SK-N-SH treated with all-trans-retinoic acid at 6 μM for 48 hours (cell line): ENCODE measurements at regions not wholly inside any gene's neighbourhood (a gene's known extent, or its start where the extent isn't known, plus 50 kb on each side); places are given as distances from the start of the nearest gene placed in this dataset.

Source experiments
- ARNTL ChIP-seq: fragments of 450-650 bp; formaldehyde crosslinking; IDR thresholded peaks from 2 replicates; pipeline ENCODE4 v1.5.0; 2020; ENCODE audit warnings: low read depth, mild to moderate bottlenecking, moderate library complexity, borderline replicate concordance
- ISL1 ChIP-seq: fragments of 250-450 bp; sonication (Bioruptor Pico); IDR thresholded peaks from 2 replicates; pipeline ENCODE4 v2.1.2; 2022; ENCODE audit warnings: mild to moderate bottlenecking, moderate library complexity
- PATZ1 ChIP-seq: fragments of 250-450 bp; sonication (Bioruptor Pico); IDR thresholded peaks from 2 replicates; pipeline ENCODE4 v1.8.0; 2020; ENCODE audit warnings: mild to moderate bottlenecking, moderate library complexity, borderline replicate concordance
- POU6F1 ChIP-seq: fragments of 250-450 bp; sonication (Bioruptor Pico); IDR thresholded peaks from 2 replicates; pipeline ENCODE4 v1.8.0; 2021; ENCODE audit warnings: low read depth, mild to moderate bottlenecking, moderate library complexity, borderline replicate concordance
- ZFP30 ChIP-seq: fragments of 450-650 bp; formaldehyde crosslinking; IDR thresholded peaks from 2 replicates; pipeline ENCODE4 v1.5.0; 2022; ENCODE audit warnings: mild to moderate bottlenecking, moderate library complexity
- ZNF8 ChIP-seq: fragments of 450-650 bp; formaldehyde crosslinking; IDR thresholded peaks from 2 replicates; pipeline ENCODE4 v1.5.0; 2020; ENCODE audit warnings: mild to moderate bottlenecking, moderate library complexity
- TF ChIP-seq, protein P1 (sequence below): fragments of 250-450 bp; sonication (Bioruptor Pico); IDR thresholded peaks from 2 replicates; pipeline ENCODE4 v1.5.1; 2020; ENCODE audit warnings: low read depth, mild to moderate bottlenecking, moderate library complexity
- TF ChIP-seq, protein P2 (sequence below): fragments of 250-450 bp; sonication (Bioruptor Pico); IDR thresholded peaks from 2 replicates; pipeline ENCODE4 v1.5.0; 2020; ENCODE audit warnings: mild to moderate bottlenecking, moderate library complexity

DNA sequence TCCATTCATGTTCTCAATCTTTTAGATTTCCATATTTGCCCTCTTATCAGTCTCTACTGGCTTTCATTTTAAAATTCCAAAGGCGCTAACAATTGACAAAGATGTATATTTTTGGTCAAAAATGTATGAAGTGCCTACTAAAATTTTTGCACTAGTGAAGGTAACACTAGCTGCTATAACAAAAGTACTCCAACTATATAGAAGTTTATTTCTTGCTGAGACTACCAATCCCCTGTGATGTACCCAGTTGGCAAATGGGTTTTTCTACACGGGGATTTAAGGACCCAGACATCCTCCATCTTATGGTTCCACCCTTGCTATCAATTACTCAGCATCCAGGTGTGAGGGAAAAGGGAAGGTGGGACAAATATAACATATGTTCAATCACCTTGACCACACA is 75.3 kb upstream of the TSPAN8 start:
- TF ChIP-seq POU6F1 (CRISPR knock-in tag) = no peak
- no peak for TF ChIP-seq ZNF8 (CRISPR knock-in tag)
- no peak for TF ChIP-seq PATZ1 (CRISPR knock-in tag)
- no peak for TF ChIP-seq ISL1
- no peak for TF ChIP-seq ZFP30
- TF ChIP-seq, protein P1, sequence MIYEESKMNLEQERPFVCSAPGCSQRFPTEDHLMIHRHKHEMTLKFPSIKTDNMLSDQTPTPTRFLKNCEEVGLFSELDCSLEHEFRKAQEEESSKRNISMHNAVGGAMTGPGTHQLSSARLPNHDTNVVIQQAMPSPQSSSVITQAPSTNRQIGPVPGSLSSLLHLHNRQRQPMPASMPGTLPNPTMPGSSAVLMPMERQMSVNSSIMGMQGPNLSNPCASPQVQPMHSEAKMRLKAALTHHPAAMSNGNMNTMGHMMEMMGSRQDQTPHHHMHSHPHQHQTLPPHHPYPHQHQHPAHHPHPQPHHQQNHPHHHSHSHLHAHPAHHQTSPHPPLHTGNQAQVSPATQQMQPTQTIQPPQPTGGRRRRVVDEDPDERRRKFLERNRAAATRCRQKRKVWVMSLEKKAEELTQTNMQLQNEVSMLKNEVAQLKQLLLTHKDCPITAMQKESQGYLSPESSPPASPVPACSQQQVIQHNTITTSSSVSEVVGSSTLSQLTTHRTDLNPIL (CRISPR knock-in tag) = no peak
- TF ChIP-seq, protein P2, sequence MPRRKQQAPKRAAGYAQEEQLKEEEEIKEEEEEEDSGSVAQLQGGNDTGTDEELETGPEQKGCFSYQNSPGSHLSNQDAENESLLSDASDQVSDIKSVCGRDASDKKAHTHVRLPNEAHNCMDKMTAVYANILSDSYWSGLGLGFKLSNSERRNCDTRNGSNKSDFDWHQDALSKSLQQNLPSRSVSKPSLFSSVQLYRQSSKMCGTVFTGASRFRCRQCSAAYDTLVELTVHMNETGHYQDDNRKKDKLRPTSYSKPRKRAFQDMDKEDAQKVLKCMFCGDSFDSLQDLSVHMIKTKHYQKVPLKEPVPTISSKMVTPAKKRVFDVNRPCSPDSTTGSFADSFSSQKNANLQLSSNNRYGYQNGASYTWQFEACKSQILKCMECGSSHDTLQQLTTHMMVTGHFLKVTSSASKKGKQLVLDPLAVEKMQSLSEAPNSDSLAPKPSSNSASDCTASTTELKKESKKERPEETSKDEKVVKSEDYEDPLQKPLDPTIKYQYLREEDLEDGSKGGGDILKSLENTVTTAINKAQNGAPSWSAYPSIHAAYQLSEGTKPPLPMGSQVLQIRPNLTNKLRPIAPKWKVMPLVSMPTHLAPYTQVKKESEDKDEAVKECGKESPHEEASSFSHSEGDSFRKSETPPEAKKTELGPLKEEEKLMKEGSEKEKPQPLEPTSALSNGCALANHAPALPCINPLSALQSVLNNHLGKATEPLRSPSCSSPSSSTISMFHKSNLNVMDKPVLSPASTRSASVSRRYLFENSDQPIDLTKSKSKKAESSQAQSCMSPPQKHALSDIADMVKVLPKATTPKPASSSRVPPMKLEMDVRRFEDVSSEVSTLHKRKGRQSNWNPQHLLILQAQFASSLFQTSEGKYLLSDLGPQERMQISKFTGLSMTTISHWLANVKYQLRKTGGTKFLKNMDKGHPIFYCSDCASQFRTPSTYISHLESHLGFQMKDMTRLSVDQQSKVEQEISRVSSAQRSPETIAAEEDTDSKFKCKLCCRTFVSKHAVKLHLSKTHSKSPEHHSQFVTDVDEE (CRISPR knock-in tag) = no peak
- no peak for TF ChIP-seq ARNTL (CRISPR knock-in tag)
